HepG2 (cell line): ENCODE measurements at regions not wholly inside any gene's neighbourhood (a gene's known extent, or its start where the extent isn't known, plus 50 kb on each side); places are given as distances from the start of the nearest gene placed in this dataset.

Experiments used
- ATAC-seq: fragments of 200-7000 bp; cut with Tn5 transposase; 3 replicates; pipeline ENCODE4 v1.9.1; 2020; ENCODE audit warnings: mild to moderate bottlenecking, moderate library complexity
- BruUV-seq: library from RNA; stranded (reverse); fragments of 400-500 nt; replicated peaks from 2 replicates; lab custom pipeline; 2021; lab: Mats Ljungman, UMichigan
- CTCF ChIA-PET: fragments of 300-600 bp; formaldehyde crosslinking; extraction: SDS; loops from one replicate; lab custom pipeline; 2021; ENCODE audit warnings: low total read pairs, inconsistent platforms, low intra/inter-chr PET ratio; lab: Yijun Ruan, JAX
- POLR2A ChIA-PET: fragments of 350-600 bp; sonication (Branson Sonifier 250); formaldehyde crosslinking; loops from one replicate; lab custom pipeline; 2020; ENCODE audit warnings: antibody characterized with exemption, inconsistent platforms; lab: Yijun Ruan, JAX
- DNase-seq: peaks from one replicate; pipeline ENCODE4 v3.0.0-alpha.2; 2015; ENCODE audit warnings: low spot score
- FAIRE-seq: peaks from 3 replicates; lab custom pipeline; 2011; peaks lifted over from hg19 to GRCh38; lab: Jason Lieb, UNC
- H2AFZ ChIP-seq: one replicate; pipeline ENCODE4 v1.6.1; 2011; ENCODE audit warnings: low read length, inconsistent platforms
- H3K27ac ChIP-seq: fragments of 300-600 bp; 3 replicates; pipeline ENCODE4 v1.8.0; 2011; ENCODE audit warnings: mixed run types, mild to moderate bottlenecking, mixed read lengths, low read length, inconsistent platforms; ENCODE audit not compliant: insufficient read depth; ENCODE audit errors: extremely low read length
- H3K27me3 ChIP-seq, 2 experiments: fragments of 200-600 bp in 1 of 2; 2 replicates in 1 of 2; 3 replicates in 1 of 2; pipeline versions ENCODE4 v1.6.0 to v1.8.0; 2011; ENCODE audit warnings: low read length in 2 of 2, mild to moderate bottlenecking in 2 of 2, moderate library complexity in 2 of 2, inconsistent platforms in 1 of 2; ENCODE audit not compliant: insufficient read depth in 2 of 2, control insufficient read depth in 1 of 2
- H3K36me3 ChIP-seq, 2 experiments: fragments of 200-600 bp in 1 of 2; replicated peaks in 1 of 2; 2 replicates in 1 of 2; 3 replicates in 1 of 2; pipeline versions ENCODE4 v1.5.1 to v1.8.0; 2011; ENCODE audit warnings: low read length in 2 of 2, inconsistent platforms in 1 of 2; ENCODE audit not compliant: insufficient read depth in 2 of 2, control insufficient read depth in 1 of 2
- H3K4me1 ChIP-seq: 2 replicates; pipeline ENCODE4 v1.5.1; 2012; ENCODE audit warnings: low read length, inconsistent platforms; ENCODE audit not compliant: insufficient read depth
- H3K4me2 ChIP-seq: 2 replicates; pipeline ENCODE4 v1.6.0; 2011; ENCODE audit warnings: low read depth, low read length, inconsistent platforms
- H3K4me3 ChIP-seq, 3 experiments: fragments of 200-600 bp in 1 of 3; sonication (generic), shearing (Covaris generic) in 1 of 3; replicated peaks in 1 of 3; 2 replicates each; pipeline ENCODE4 v1.5.1; 2011 to 2016; ENCODE audit warnings: low read length in 3 of 3, inconsistent platforms in 2 of 3, low read depth in 2 of 3, mild to moderate bottlenecking in 2 of 3, control low read depth in 1 of 3, mixed read lengths in 1 of 3; ENCODE audit not compliant: insufficient read depth in 1 of 3
- H3K79me2 ChIP-seq: one replicate; pipeline ENCODE4 v1.6.1; 2011; ENCODE audit warnings: low read length, inconsistent platforms; ENCODE audit not compliant: insufficient read depth
- H3K9ac ChIP-seq: 2 replicates; pipeline ENCODE4 v1.6.0; 2011; ENCODE audit warnings: mild to moderate bottlenecking, low read depth, low read length, inconsistent platforms; ENCODE audit not compliant: insufficient read depth
- H3K9me3 ChIP-seq: 2 replicates; pipeline ENCODE4 v1.5.1; 2012; ENCODE audit warnings: mild to moderate bottlenecking, low read length
- H4K20me1 ChIP-seq: 2 replicates; pipeline ENCODE4 v1.6.0; 2011; ENCODE audit warnings: inconsistent platforms, mild to moderate bottlenecking, low read length, moderate library complexity; ENCODE audit not compliant: insufficient read depth
- KDM5A ChIP-seq: fragments of 200-600 bp; sonication (generic); IDR thresholded peaks from 2 replicates; pipeline ENCODE4 v1.7.0; 2018; ENCODE audit warnings: antibody characterized with exemption, mild to moderate bottlenecking, low read length, borderline replicate concordance
- MBNL3 ChIP-seq: fragments of 250-450 bp; sonication (Bioruptor Pico); conservative IDR thresholded peaks from 2 replicates; pipeline ENCODE4 v1.8.0; 2022; ENCODE audit warnings: mild to moderate bottlenecking, inconsistent platforms
- ZNF225 ChIP-seq: sonication (generic); formaldehyde crosslinking; IDR thresholded peaks from 2 replicates; pipeline ENCODE4 v1.4.0; 2020; ENCODE audit warnings: mild to moderate bottlenecking, missing genetic modification reagents
- ZNF7 ChIP-seq: IDR thresholded peaks from 2 replicates; pipeline ENCODE4 v1.6.1; 2016; ENCODE audit warnings: missing biosample characterization, missing genetic modification reagents
- WGBS: methylation state at CpG from one replicate; pipeline ENCODE4 v1.1.6; 2017; ENCODE audit warnings: low lambda C conversion rate; 5-methylcytosine and 5-hydroxymethylcytosine counted together
- in situ Hi-C: cut with HindIII; loops from 2 replicates; pipeline ENCODE4 v1.10.0; 2017; ENCODE audit warnings: low pct_unique_long_range_greater_than_20kb; ENCODE audit not compliant: extremely low pct_ligation_motif_present
- intact Hi-C: fragments of 100-400 bp; cut with micrococcal nuclease; formaldehyde crosslinking; loops from one replicate; pipeline ENCODE4 v1.10.0; 2022; ENCODE audit not compliant: unreplicated experiment
- TF ChIP-seq, protein P1 (sequence below): fragments of 450-650 bp; IDR thresholded peaks from 2 replicates; pipeline ENCODE4 v1.6.1; 2016
- TF ChIP-seq, protein P2 (sequence below): sonication (generic); formaldehyde crosslinking; IDR thresholded peaks from 2 replicates; pipeline ENCODE4 v1.8.0; 2022; ENCODE audit warnings: missing genetic modification reagents, mild to moderate bottlenecking, inconsistent platforms, borderline replicate concordance

DNA sequence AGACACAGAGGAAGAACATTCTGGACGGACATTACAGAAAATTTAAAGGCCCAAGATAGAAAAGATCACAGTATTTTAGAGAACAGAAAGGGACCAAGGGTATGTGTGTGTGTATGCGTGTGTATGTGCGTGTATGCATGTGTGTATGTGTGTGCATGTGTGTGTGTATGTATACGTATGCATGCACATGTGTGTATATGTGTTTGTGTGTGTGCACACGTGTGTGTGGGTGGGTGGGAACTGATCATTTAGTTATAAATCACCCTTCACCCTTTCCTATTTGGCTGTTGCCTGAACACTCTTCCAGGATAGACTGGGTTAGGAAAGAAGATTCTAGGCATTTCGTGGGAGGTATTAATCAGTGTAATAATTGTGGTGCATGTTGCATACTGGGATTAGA is 634.4 kb downstream of the DHX35 start:
- in situ Hi-C loops, result no loop called here
- ChIA-PET POLR2A (no interaction called here), CTCF (no interaction called here)
- no peak overlapping the region for H3K9ac ChIP-seq
- TF ChIP-seq MBNL3 (CRISPR knock-in tag), result no peak
- TF ChIP-seq, protein P1, sequence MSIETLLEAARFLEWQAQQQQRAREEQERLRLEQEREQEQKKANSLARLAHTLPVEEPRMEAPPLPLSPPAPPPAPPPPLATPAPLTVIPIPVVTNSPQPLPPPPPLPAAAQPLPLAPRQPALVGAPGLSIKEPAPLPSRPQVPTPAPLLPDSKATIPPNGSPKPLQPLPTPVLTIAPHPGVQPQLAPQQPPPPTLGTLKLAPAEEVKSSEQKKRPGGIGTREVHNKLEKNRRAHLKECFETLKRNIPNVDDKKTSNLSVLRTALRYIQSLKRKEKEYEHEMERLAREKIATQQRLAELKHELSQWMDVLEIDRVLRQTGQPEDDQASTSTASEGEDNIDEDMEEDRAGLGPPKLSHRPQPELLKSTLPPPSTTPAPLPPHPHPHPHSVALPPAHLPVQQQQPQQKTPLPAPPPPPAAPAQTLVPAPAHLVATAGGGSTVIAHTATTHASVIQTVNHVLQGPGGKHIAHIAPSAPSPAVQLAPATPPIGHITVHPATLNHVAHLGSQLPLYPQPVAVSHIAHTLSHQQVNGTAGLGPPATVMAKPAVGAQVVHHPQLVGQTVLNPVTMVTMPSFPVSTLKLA, result peak; percentile 97
- 17% methylated on average over 6 of the region's 6 CpGs for WGBS
- intact Hi-C loops, result no loop called here
- no TSS peak for BruUV-seq
- H3K4me3 ChIP-seq, result no peak overlapping the region
- H3K36me3 ChIP-seq, result no peaks in the 10 kb centered on the region
- no peaks in the 10 kb centered on the region for H3K27me3 ChIP-seq
- H4K20me1 ChIP-seq, result no peaks in the 10 kb centered on the region
- DNase-seq (no peak), FAIRE-seq (no peak), ATAC-seq (no peak)
- H3K9me3 ChIP-seq, result peaks cover 45% of the 10 kb centered on the region
- H2AFZ ChIP-seq, result no peak overlapping the region
- no peaks in the 10 kb centered on the region for H3K4me1 ChIP-seq
- no peak overlapping the region for H3K27ac ChIP-seq
- no peak overlapping the region for H3K4me2 ChIP-seq
- H3K79me2 ChIP-seq, result no peaks in the 10 kb centered on the region

DNA sequence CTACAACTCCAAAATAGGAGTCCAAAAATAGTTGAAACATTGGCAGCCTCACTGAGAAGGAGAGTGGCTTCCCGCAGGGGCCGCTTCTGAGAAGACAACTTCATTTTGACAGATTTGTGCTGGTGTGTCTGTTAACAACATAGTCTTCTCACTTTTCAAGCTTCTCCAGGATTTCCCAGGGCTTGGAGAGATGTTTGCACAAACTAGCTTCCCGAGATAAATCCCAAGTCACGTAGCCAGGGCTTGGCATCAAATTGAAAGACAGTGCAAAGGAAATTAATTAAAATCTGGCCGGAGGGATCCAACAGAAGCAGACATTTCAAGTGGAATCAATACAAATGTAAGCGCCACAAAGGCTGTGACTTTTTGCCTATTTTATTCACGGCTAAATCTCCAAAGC is 630.2 kb downstream of the DHX35 start:
- BruUV-seq, result no TSS peak
- no peak for TF ChIP-seq ZNF225 (CRISPR knock-in tag)
- TF ChIP-seq, protein P2, sequence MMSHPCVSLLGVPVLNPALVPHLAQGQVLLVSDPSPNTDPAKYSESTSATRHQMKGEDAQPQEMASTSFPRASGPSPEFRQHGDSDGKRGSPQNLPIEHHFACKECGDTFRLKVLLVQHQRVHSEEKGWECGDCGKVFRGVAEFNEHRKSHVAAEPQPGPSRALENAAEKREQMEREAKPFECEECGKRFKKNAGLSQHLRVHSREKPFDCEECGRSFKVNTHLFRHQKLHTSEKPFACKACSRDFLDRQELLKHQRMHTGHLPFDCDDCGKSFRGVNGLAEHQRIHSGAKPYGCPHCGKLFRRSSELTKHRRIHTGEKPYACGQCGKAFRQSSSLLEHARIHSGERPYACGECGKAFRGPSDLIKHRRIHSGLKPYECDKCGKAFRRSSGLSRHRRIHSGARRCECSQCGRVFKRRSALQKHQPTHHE (CRISPR knock-in tag), result no peak
- no peak for TF ChIP-seq KDM5A
- TF ChIP-seq ZNF7 (CRISPR knock-in tag), result no peak
- H3K27me3 ChIP-seq, result no peaks in the 10 kb centered on the region
- H4K20me1 ChIP-seq, result no peaks in the 10 kb centered on the region
- CTCF ChIA-PET, result no interaction called here
- ATAC-seq (no peak), DNase-seq (no peak), FAIRE-seq (no peak)
- 11% methylated on average over 7 of the region's 7 CpGs for WGBS
- in situ Hi-C loops (no loop called here), intact Hi-C loops (no loop called here)
- peaks cover 48% of the 10 kb centered on the region for H3K9me3 ChIP-seq
- no peak overlapping the region for H2AFZ ChIP-seq
- no peak overlapping the region for H3K9ac ChIP-seq
- no peak overlapping the region for H3K27ac ChIP-seq
- H3K79me2 ChIP-seq, result no peaks in the 10 kb centered on the region
- no peaks in the 10 kb centered on the region for H3K4me1 ChIP-seq
- H3K4me3 ChIP-seq, result no peak overlapping the region
- POLR2A ChIA-PET, result no interaction called here
- no peak overlapping the region for H3K4me2 ChIP-seq
- H3K36me3 ChIP-seq, result no peaks in the 10 kb centered on the region
